ENCODE measurements at regions not wholly inside any gene's neighbourhood (a gene's known extent, or its start where the extent isn't known, plus 50 kb on each side); places are given as distances from the start of the nearest gene placed in this dataset.
"Not testable (repeated sequence)": the region's sequence is repeated elsewhere in the genome, so short reads cannot be mapped to it uniquely, and the experiment has no call there.

DNA sequence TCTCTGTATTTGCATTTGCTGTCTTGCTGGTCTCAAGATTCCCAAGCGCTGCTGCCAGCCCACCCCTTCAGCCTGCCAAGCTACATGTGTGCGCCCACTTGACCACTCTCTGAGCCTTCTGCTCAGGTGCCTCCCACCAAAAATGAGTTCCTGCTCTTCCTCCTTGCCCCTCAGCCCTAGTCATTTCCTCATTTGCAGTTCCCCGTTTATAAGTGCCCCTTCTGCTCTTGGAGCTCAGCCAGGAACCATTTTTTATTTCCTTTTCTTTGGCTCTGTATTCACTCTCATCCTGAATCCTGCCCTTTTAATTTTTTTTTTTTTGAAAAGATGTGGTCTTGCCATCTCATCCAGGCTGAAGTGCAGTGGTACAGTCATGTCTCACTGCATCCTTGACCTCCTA, 406.0 kb upstream of the AMELY start:
- DNase-seq (ENCODE audit: low spot score), result no peak

DNA sequence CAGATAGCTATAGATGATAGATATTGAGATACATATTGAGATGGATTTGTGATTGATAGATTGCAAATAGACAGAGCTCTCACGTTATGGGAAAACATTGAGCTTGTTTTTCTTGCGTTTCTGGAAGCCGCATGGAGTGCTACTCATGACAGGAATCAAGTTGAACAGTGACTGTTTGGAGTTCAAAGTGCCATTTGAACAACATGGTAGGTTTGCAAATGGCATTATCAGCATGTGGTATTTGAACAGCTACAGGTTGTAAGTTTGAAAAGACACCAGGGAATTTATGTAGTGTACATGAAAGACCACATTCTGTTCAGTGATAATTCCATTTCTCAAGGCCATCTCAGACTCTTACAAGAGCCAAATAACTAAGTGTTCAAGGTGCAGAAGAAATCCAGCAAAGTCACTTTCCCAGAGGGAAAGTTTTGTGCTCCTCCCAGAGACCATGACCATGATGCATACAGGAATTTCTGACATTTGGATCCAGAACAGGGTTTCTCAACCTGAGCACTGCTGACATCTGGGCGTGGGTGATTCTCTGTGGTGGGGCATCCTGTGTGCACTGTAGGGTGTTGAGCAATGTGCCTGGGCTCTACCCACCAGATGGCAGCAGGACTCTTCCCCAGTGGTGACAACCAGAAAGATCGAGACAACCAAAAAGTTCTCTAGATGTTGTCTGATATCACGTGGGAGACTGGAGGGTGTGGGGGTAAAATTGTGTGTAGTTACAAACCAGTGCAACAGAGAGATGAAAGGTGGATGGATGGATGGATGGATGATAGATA, 399.1 kb upstream of the AMELY start:
- no peak for DNase-seq (ENCODE audit: low spot score)

DNA sequence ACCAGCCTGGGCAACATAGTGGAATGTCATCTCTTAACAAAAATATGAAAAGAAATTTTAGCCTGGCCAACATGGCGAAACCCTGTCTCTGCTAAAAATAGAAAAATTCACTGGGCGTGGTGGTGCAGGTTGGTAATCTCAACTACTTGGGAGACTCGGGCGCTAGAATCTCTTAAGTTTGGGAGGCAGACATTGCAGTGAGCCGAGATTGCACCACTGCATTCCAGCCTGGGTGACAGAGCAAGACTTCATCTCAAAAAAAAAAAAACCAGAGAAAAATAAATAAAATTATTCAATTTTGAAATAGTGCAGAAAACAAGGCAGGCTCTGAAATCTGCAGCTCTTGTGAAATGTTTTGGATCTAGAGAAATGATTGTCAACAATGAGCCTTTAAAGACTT, 397.3 kb upstream of the AMELY start:
- no peak for DNase-seq (ENCODE audit: low spot score)

DNA sequence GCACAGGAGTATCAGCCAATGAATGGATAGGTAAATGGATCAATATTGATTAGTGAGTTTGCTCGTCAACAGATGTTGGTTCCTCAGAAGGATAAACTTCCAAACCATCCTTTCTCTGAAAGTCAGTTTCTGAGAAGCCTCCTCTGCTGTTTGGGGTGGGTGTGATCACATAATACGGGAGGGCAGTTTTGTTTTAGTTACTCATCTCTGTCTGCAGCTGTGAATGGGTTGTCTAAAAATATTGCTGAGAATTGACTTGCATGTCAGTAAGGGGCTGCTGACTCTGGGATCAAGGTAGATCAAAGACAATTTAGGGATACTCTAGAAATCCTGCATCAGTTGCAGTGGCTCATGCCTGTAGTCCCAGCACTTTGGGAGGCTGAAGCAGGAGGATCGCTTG, 390.8 kb upstream of the AMELY start:
- DNase-seq (ENCODE audit: low spot score), result no peak

DNA sequence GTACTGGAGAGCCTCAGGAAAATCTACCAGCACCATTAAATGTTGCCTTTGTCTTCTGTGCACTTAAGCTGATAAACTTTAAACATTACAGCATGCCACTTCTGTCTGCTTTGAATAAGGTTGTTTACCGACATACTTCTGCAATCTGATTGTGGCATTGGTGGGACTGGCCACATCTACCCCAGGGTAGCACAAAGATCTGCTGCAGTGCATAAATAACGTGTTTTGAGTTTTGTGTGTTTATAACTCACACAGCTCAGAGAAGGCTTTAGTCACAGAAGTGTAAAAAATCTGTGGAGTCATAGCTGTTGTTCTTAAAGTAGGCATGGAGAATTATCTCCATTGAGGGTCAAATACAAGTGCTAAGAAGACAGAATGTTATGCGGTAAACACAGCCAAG, 388.4 kb upstream of the AMELY start:
- DNase-seq (ENCODE audit: low spot score), result peak; percentile 21

DNA sequence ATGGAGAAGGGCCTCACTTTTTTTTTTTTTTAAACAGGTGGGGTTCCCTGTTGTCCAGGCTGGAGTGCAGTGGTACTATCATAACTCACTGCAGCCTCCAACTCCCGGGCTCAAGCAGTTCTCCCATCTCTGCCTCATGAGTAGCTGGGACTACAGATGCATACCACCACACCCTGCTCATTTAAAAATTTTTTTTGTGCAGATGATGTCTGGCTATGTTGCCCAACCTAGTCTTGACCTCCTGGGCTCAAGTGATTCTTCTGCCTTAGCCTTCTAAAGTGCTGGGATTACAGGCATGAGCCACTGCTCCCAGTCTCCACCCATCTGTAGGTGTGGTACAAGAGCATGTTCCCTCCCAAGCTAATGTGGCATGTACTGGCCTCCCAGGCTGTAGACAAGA, 380.6 kb upstream of the AMELY start:
- no peak for DNase-seq (ENCODE audit: low spot score)

DNA sequence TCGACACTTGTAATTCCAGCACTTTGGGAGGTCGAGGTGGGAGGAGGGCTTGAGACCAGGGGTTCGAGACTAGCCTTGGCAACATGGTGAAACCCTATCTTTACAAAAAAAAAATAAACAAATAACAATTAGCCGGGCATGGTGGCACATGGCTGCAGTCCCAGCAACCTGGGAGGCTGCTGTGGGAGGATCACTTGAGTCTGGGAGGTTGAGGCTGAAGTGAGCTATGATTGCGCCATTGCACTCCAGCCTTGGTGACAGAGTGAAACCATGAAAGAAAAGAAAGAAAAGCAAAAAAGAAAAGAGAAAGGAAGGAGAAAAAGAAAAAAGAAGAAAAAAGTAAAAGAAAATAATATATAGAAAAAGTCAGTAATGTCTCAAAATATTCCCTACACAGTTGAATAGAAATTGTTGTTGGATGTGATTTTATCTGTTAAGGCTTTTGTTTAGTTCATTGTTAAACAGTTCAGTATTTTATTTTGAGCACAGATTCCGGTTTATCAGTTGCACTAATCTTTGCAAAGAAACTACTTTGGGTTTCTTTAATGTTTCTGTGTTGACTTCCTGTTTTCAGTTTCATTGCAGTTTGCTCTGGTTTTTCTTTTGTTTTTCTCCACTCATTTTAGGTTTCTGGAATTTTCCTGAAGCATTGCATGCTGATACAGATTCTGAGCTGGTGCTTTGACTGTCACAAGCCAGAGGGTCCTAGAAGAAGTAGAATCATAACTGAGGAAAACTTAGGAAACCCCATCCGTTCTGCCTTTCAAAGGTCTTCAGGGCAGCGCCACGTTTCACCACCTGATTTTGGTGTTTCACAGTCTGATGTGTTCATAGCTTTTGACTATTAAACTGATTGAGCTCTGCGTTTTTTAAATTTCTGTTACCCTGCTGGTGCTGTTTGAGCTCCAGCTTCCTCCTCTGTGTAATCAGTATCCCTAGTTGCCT, 378.6 kb upstream of the AMELY start:
- DNase-seq (ENCODE audit: low spot score), result no peak

DNA sequence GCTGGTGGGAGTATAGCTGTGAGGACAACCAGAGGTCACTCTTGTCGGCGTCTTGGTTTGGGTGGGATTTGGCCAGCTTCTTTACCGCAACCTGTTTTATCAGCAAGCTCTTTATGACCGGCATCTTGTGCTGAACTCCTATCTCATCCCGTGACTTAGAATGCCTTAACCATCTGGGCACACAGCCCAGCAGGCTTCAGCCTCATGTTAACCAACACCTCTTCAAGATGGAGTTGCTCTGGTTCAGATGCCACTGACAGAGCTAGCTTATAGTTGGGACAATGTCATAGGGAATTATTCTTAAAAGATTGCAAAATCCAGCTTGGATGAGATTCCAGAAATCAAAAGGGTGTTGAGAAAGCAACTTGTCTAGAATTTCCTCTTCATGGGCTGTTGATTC, 377.1 kb upstream of the AMELY start:
- no peak for DNase-seq (ENCODE audit: low spot score)

DNA sequence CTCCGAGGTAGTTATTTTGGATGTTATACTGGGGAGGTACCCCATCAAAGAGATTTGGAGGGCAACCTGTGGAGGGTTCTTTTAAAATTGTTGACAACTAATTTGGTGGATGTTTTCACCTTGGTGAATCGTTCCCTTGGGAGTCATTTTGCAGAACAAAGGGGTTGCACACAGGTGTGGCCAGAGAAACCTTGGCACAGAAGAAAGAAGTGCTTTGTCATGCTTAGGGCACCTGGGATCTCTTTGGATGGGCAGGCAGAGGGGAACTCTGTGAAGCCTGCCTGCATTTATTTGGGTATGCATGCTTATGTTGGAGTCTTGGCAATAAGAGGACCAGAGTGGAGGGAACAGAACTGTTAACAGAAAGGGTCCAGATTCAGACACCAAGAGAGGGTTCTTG, 376.4 kb upstream of the AMELY start:
- not testable (repeated sequence) for DNase-seq (ENCODE audit: low spot score)

DNA sequence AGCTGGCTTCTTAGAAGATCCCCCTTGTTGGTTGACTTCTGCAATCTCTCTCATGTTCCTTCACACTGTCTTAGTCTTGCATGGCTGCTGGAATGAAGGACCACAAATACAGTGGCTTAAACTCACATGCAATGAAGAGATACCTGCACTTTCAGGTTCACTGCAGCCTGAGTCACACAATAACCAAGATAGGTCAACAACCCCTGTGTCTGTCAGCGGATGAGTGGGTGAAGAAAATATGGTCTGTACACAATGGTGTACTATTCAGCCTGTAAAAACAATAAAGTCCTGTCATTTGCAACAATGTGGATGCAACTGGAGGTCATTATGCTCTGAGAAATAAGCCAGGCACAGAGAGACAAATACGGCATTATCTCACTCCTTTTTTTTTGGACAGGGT, 373.8 kb upstream of the AMELY start:
- no peak for DNase-seq (ENCODE audit: low spot score)

DNA sequence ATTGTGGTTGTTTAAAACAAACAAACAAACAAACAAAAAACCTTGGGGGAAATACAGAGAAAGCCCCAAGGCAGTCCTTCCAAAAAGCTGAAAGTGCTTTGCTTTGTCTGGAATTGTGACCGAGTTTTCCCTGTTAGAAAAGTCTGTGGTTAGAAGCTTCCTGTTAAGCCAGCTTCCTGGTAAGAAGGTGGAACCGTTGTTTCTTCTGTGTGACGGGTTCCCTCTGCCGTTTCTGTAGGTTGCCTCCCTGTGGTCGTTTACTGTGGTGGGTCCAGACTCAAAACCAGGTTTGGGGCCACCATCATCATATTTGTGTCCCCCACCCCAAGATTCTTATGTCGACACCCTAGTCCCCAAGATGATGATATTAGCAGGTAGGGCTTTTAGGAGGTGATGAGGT, 371.4 kb upstream of the AMELY start:
- no peak for DNase-seq (ENCODE audit: low spot score)

DNA sequence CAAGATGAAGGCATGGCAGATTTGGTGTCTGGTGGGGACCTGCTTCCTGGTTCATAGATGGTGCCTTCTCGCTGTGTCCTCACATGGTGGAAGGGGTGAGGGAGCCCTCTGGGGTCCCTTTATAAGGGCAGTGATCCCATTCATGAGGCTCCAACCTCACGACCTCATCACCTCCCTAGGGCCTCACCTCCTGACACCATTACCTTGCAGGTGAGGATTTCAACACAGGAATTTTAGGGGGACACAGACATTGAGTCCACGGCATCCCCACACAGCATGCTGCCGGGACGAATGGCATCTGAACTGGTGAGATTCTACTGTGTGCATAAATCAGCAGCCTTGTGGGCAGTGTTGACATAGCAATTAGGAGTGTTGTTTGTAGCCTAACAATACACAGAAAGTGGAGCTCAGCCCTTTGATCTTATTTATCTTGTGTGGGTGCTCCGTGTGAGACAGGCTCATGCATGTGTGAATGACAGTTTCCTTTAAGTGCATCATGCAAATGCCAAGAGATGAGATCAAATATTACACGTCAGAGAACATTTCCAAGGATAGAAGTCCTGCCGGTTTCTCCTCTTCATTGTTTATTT, 368.7 kb upstream of the AMELY start:
- DNase-seq (ENCODE audit: low spot score), result not testable (repeated sequence)

DNA sequence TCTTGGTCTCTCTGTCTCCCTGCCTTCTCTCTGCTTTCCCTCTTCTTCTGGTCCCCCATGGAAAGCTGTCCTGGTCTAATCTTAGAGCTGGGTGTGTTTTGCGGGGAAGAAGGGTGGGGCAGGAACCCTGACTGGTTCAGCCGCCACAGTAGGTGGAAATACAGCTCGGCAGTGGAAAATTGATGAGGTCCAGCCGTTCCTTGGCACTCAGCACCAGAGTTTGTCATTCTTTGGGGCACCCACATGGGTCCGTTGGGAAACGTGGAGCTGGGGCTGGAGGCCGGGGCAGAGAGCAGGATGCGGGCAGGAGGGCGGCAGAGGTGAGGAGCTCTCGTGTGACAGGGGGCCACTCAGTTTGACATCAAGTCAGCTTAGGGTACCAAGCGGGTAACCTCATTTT, 364.2 kb upstream of the AMELY start:
- no peak for DNase-seq (ENCODE audit: low spot score)

DNA sequence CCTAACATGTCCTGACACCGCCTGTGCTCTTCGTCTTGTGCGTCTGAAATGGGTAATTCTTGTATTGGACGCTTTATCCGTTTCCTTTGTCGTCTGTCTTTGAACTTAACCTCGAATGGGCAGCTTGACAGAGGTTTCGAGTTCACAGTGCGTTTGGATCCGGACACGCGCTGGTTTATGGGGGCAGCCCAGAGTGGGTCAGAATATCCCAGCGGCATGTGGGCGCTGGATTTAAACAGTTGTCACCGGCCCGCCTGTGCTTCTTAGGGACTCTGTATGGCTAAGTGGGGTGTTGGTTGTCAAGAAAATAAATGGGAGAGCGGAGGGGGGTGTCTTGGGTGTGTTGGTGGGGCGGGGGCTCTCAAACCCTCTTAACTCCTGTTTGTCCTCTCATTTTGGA, 363.5 kb upstream of the AMELY start:
- no peak for DNase-seq (ENCODE audit: low spot score)

DNA sequence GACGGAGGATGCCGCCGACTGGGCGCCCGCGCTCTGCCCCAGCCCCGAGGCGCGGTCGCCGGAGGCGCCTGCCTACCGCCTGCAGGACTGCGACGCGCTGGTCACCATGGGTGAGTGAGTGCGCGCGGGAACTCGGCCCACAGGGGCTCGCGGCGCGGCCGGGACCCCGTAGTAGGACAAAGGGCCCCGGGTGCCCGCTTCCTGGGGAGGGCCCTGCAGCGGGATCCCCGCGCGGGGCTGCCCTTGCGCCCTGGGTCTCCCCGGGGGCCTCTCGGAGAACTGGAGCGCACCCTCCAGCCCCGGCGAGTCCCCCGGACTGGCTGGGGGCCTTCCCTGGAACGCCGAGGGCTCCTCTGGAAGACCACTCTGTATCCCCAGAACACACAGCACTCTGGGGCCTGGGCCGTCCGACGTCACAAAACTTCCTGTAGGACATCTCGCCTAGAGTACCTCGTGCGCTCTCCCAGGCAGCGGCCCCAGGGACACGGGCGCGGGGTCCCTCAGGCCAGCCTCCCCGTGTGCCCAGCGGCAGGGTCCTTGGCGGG, 362.9 kb upstream of the AMELY start:
- DNase-seq (ENCODE audit: low spot score), result no peak

DNA sequence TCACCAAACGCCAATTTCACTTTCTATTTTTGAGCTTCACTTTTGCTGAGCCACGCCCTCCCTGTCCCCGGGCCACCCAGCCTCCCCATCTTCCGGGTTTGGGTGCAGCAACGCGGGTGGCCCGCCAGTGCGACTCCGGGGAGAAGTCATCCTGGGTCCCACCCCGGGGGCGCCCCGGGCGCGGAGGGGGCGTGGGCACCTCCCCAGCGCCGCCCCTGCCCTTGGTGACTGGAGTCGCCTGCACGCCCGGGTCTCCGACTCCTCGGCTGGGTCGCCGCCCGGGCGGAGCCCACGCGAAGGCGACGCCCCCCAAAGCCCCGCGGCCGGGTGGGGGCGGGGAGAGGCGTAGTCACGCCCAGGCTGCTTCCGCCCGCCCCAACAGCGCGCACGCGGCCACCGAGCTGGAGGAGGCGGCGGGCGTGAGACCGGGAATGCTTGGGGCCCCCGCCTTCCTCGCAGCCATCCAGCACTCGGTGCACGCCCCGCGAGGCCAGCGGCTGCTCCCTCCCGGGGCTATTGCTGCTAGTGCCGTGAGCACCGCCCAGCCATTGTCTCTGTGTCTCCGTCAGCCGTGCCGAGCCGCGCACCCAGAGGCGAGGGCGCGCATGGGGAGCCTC, 362.1 kb upstream of the AMELY start:
- DNase-seq (ENCODE audit: low spot score), result peak; percentile 76

DNA sequence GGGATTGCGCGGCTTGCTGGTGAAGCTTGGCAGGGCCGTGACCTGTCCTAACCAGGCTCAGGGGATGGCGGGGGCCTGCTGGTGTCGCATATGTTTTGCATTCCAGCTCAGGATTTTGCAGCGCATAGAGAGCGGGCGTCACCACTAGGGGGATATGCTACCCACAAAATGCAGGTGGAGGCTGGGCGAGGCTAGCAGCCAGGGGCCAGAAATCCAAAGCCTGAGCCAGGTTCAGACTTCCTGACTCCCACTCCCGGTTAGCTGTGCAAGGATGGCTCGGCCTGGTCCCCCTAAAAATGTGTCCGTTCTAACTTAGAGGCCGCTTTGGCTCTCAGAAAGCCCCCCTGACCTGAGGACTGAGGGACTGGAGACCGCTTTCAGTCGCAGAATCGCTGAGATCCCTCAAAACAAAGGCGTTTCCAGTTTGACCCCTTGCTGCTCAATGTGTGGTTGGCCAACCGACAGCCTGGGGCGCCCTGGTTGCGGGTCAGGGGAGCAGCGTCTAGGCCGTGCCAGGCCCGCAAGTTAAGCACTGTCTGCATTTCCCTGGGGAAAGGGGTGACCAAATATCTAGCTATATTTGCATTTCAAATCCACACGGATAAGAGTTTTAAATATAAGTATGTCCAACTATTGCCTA, 361.1 kb upstream of the AMELY start:
- DNase-seq (ENCODE audit: low spot score), result peak; percentile 62

DNA sequence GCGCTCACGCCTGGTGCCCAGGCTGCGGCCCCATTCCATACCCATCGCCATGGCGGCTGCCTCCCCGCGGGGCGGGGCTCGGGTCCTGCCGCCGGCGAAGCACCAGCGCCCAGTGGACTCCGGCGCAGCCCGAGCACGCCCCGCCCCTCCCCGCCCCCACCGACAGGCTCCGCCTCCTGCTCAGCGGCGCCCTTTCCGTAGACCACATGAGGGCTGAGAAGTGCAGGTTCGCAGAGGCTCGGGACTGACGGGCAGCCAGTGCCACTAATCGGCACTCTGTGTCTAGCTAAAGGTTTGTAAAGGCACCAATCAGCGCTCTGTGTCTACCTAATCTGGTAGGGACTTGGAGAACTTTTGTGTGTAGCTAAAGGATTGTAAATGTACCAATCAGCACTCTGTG, 352.2 kb upstream of the AMELY start:
- DNase-seq (ENCODE audit: low spot score), result no peak

DNA sequence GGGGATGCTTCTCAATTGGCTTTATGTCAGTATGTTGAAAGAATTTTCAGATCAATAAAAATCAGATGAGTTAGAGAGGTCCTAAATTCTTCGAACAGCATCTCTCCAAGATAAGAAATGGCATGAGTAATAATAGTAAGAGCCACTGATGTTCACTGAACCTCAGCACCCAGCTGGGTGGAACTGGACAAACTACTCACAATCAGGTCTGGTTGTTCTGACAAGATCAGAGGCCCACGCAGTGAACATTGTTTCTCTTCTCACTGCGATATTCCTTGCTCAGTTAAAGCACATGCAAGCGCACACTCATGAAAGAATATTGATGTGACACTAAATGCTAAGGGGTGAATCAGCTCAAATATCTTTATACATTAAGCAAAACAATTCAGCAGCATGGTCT, 351.0 kb upstream of the AMELY start:
- no peak for DNase-seq (ENCODE audit: low spot score)

DNA sequence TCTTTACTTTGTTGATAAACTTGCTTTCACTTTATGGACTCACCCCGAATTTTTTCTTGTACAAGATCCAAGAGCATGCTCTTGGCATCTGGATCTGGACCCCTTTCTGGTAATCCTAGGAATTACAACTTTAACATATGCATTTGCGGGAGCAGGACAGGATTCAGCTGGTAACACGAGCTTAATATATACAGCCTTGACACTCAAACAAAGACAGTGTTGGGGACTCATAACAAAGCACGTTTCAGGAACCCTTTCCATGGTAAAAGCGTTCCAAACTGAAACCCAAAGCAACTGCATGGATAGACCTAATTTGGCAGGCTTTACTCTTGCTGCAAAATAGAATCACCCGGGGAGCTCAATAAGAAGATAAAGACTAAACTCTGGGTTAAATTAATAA, 349.7 kb upstream of the AMELY start:
- DNase-seq (ENCODE audit: low spot score), result no peak

DNA sequence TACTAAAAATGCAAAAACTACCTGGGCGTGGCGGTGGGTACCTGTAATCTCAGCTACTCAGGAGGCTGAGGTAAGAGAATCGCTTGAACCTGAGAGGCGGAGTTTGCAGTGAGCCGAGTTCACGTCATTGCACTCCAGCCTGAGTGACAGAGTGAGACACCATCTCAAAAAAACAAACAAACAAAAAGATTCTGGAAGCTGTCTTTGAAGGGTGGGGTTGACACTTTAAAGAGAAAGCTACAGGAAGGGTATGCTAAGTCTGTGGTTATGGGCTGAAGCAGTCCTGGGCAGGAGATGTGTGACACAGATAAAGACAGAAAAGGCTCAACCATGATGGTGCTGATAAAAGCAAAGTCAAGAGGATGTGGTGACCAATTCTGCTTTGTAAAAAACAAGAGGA, 328.5 kb upstream of the AMELY start:
- no peak for DNase-seq (ENCODE audit: low spot score)

DNA sequence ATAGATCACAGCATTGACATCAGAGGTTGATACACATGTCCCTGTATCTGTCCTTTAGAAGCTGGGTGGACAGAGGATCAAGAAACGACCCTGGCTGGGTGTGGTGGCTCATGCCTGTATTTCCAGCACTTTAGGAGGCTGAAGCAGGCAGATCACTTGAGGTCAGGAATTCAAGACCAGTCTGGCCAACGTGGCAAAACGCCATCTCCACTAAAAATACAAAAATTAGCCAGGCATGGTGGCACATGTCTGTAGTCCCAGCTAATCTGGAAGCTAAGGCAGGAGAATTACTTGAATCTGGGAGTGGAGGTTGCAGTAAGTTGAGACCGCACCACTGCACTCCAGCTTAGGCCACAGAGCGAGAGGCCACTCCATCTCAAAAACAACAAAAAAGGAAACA, 300.4 kb upstream of the AMELY start:
- no peak for DNase-seq (ENCODE audit: low spot score)

Measured in H4 (cell line).